ACC112 (cell line): ENCODE measurements at regions not wholly inside any gene's neighbourhood (a gene's known extent, or its start where the extent isn't known, plus 50 kb on each side); places are given as distances from the start of the nearest gene placed in this dataset.

Experiments
- H2AFZ ChIP-seq: fragments of 200-600 bp; sonication (generic); one replicate; pipeline ENCODE4 v1.6.0; 2017; ENCODE audit warnings: antibody characterized with exemption, low read length; ENCODE audit not compliant: unreplicated experiment
- H3K27ac ChIP-seq: fragments of 200-600 bp; sonication (generic); 2 replicates; pipeline ENCODE4 v1.5.1; 2014; ENCODE audit warnings: low read depth, mild to moderate bottlenecking, antibody characterized with exemption, low read length, moderate library complexity
- H3K27me3 ChIP-seq: fragments of 200-600 bp; sonication (generic); 2 replicates; pipeline ENCODE4 v1.6.1; 2014; ENCODE audit warnings: mild to moderate bottlenecking, antibody characterized with exemption, low read length, moderate library complexity, mixed read lengths; ENCODE audit not compliant: insufficient read depth
- H3K36me3 ChIP-seq: fragments of 200-600 bp; sonication (generic); 2 replicates; pipeline ENCODE4 v1.6.1; 2016; ENCODE audit warnings: mild to moderate bottlenecking, antibody characterized with exemption, low read length, moderate library complexity, mixed read lengths; ENCODE audit not compliant: insufficient read depth
- H3K4me1 ChIP-seq: fragments of 200-600 bp; sonication (generic); one replicate; pipeline ENCODE4 v1.6.1; 2016; ENCODE audit warnings: low read length, mixed read lengths; ENCODE audit not compliant: insufficient read depth, unreplicated experiment, control insufficient read depth
- H3K4me3 ChIP-seq: fragments of 200-600 bp; sonication (generic); 2 replicates; pipeline ENCODE4 v1.5.1; 2014; ENCODE audit warnings: mild to moderate bottlenecking, low read depth, low read length
- H3K79me2 ChIP-seq: fragments of 200-600 bp; sonication (generic); one replicate; pipeline ENCODE4 v1.6.0; 2016; ENCODE audit warnings: low read length; ENCODE audit not compliant: control insufficient read depth, unreplicated experiment, insufficient read depth

DNA sequence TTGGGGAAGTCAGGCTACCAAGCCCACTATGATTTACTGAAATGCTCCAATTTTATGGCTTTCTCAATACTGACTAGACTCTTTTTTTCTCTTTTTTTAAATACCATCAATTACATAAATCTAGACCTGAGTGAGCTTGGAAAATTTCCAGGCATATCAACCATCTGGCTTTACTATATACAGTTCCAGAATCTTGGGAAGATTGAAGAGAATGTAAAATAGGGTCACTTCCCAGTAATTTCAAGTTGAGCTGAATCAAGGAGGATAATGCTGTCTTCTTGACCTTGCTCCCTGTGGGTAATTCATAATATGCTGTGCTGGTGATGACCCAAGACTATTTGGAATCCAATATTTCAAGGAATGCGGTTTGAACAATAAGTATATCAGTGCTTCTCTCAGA lies 108.1 kb downstream of the MAP3K21 start:
- H3K36me3 ChIP-seq, result no peaks in the 10 kb centered on the region
- no peak overlapping the region for H3K4me3 ChIP-seq
- no peaks in the 10 kb centered on the region for H3K79me2 ChIP-seq
- H2AFZ ChIP-seq, result no peak overlapping the region
- peaks cover 42% of the 10 kb centered on the region; the same call in 1 of the 2 replicates for H3K27me3 ChIP-seq
- no peaks in the 10 kb centered on the region for H3K4me1 ChIP-seq
- no peak overlapping the region for H3K27ac ChIP-seq

DNA sequence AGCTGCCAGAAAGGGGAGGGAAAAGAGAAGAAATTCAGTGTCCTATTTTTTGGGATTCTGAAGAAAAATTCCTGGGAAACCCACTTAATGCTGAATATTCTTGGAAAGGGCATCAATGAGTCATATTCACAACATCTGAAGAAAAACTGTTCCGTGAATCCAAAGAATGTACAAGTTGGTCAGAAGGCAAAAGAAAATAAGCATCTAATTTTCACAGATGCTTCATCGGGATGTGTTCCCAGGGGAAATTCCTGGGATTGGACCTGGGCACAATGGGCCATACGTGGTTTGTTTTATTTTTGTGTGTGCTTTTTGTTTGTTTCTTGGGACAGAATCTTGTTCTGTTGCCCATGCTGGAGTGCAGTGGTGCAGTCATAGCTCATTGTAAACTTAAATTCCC lies 112.2 kb downstream of the MAP3K21 start:
- no peaks in the 10 kb centered on the region for H3K4me1 ChIP-seq
- H3K27me3 ChIP-seq, result peaks cover 33% of the 10 kb centered on the region
- no peak overlapping the region for H2AFZ ChIP-seq
- H3K4me3 ChIP-seq, result no peak overlapping the region
- H3K36me3 ChIP-seq, result no peaks in the 10 kb centered on the region
- H3K79me2 ChIP-seq, result no peaks in the 10 kb centered on the region
- H3K27ac ChIP-seq, result no peak overlapping the region

DNA sequence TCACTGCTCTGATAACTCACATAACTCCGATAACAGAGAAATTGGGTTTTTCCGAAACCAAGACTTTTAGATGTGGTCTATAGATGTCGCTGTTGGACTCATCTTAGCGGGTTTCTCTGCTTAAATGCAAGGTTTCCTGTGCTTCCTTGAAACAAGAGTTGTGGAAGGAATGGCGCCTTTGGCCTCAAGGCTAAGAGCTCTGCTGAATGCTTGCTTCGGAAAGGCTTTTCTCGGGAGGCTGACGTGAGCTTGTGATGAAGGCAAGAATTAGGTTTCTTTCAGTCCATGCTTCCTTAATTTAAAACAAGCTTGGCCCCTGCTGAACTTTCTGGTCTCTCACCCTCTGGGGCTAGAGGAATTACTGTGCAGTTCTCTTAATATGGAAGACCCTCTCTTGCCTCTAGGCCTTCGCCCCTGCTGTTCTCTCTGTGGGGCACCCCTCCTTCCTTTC lies 113.5 kb downstream of the MAP3K21 start:
- no peak overlapping the region for H2AFZ ChIP-seq
- no peaks in the 10 kb centered on the region for H3K36me3 ChIP-seq
- no peak overlapping the region for H3K27ac ChIP-seq
- H3K27me3 ChIP-seq, result peaks cover 22% of the 10 kb centered on the region
- H3K4me1 ChIP-seq, result no peaks in the 10 kb centered on the region
- no peaks in the 10 kb centered on the region for H3K79me2 ChIP-seq
- no peak overlapping the region for H3K4me3 ChIP-seq

DNA sequence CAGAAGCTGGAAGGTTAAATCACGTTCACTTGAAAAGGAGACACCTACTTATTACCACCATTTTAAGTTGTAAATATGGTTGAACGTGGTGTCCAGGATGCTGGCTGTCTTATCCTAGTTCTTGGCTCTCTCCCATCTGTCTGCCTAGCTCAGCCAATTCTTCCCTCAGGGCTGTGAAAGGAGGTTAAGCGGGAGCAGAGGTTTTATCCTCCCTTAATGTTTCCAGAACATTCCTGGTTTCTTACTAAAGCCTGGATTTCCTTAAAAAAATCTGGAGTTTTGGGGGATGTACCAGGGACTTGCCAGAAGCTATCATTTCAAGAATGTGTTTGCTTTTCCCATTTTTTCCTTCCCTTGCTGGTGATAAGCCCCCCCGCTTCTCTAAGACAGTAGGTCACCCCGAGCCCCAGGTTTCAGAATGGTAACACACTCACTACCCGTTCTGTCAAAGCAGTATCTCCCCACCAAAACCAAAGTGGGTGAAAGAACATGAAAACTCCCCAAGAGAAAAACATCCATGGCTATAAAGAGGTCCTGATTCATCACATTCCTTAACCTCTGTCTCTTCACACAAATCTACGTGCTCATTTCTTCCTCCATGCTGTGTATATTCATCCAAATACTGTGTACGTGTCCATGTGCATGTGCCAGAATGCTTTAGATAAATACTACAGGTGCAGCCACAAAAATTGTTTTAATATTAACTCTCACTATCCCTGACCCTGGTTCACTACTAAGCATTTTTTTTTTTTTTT lies 114.7 kb downstream of the MAP3K21 start:
- Histone ChIP-seq H2AFZ (no peak overlapping the region), H3K79me2 (no peaks in the 10 kb centered on the region), H3K27me3 (peaks cover 16% of the 10 kb centered on the region), H3K27ac (no peak overlapping the region), H3K4me3 (no peak overlapping the region), H3K36me3 (no peaks in the 10 kb centered on the region), H3K4me1 (no peaks in the 10 kb centered on the region)

DNA sequence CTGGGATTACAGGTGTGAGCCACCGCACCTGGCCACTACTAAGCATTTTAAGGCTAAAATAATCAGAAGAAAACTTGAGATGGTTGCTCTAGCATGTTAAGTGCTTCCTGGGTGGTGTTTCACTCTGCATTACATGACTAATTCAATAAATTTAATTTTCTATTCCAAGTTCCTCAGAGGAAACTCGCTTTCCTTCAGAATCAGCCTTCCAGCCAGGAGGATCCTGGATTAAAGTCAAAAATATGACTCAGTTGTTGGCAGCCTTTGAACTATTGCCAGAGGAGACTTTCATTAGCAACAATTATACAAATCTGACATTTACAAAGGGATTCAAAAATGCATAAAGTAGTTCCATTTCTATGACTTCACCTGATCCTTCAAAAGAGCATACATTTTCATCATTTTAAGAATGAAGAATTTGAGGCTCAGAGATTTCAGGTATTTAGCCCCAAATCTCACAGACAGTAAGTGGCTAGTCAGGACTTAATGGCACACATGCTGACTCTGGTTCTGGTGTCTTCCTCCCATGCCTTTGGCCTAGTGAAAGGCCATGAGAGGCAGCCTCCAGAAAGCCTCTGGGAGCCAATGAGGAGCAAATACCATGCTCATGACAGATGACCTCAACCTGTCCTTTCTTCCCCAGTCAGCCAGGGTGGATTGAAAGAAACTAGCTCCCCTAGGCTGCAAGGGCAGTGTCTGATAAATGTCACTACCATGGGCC lies 115.7 kb downstream of the MAP3K21 start:
- H3K27ac ChIP-seq, result no peak overlapping the region
- H3K27me3 ChIP-seq, result peaks cover 16% of the 10 kb centered on the region
- H3K36me3 ChIP-seq, result no peaks in the 10 kb centered on the region
- no peaks in the 10 kb centered on the region for H3K79me2 ChIP-seq
- H2AFZ ChIP-seq, result no peak overlapping the region
- H3K4me3 ChIP-seq, result no peak overlapping the region
- H3K4me1 ChIP-seq, result no peaks in the 10 kb centered on the region

DNA sequence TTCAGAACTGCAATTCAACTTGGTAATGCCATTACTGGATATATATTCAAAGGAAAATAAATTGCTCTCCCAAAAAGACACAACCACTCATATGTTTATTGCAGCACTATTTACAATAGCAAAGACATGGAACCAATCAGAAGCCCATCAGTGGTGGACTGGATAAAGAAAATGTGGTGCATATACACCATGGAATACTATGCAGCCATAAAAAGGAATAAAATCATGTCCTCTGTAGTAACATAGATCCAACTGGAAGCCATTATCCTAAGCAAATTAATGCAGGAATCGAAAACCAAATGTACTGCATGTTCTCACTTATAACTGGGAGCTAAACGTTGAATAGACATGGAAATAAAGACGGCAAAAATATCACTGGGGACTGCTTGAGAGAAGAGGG lies 117.0 kb downstream of the MAP3K21 start:
- Histone ChIP-seq H3K27me3 (peaks cover 8% of the 10 kb centered on the region), H3K79me2 (no peaks in the 10 kb centered on the region), H2AFZ (no peak overlapping the region), H3K4me3 (no peak overlapping the region), H3K4me1 (no peaks in the 10 kb centered on the region), H3K36me3 (no peaks in the 10 kb centered on the region), H3K27ac (no peak overlapping the region)

DNA sequence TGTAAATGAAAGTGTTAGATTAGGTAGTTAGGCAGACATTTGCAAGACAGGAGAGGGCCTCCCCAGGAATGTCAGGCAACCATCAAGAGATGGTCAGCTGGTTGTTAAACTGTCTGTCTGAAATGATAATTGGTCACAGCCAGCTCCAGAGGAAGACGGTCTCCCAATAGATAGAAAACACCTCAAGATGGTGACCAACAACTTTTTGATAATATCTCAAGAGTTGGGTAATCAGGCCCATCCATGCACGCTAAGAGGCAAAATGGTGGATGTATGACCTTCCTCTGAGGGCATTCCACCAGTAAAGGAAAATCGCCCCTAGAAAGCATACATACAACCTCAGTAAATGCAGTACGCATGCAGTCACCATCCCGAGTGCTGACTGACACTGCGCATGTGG lies 118.2 kb downstream of the MAP3K21 start:
- Histone ChIP-seq H3K27me3 (peaks cover 8% of the 10 kb centered on the region), H3K4me3 (no peak overlapping the region), H3K4me1 (no peaks in the 10 kb centered on the region), H2AFZ (no peak overlapping the region), H3K79me2 (no peaks in the 10 kb centered on the region), H3K27ac (no peak overlapping the region), H3K36me3 (no peaks in the 10 kb centered on the region)

DNA sequence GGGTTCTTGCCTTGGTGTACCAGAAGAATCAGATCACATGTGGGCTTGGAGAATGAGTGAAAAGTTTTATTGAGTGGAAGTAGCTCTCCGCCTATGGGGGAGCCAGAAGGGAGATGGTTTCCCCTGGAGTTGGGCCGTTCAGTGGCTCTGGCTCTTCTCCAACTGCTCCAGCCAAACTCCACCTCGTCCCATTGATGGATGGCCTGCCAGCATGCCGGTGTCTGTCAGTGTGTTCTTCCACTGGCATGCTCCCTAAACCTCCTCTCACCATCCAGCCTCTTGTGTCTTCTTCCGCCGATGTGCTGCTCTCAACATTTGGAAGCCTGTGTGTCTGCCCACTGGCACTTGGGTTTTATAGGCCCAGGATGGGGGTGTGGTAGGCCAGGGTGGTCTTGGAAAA lies 119.4 kb downstream of the MAP3K21 start:
- Histone ChIP-seq H2AFZ (no peak overlapping the region), H3K79me2 (no peaks in the 10 kb centered on the region), H3K4me1 (no peaks in the 10 kb centered on the region), H3K27ac (no peak overlapping the region), H3K27me3 (peaks cover under 1% of the 10 kb centered on the region; the same call in 1 of the 2 replicates), H3K4me3 (no peak overlapping the region), H3K36me3 (no peaks in the 10 kb centered on the region)

DNA sequence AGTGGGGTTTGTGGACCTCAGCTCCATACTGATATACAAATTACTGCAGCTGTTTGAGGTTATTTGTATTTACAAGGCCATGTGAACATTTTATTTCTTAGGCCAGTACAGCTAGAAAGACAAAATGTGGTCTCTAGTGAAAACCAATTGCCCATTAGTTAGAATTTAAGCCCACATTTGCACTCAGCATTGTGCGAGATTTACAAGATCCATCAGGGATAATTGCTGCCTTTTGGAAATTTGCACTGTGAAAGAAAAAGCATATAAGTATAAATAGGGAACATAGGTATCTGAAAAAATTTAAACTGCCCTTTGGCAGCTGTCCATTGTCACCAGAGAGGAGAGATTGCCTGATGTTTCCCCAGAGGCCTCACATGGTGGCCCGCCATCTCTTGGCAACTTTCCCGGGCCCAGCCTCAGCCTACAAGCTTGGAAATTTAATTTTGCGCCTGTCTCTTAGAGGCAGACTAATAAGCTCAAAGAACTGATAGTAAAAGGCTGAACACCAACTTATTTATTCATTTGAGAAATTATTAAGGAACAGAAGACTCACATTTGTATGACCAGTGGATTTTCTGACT lies 120.7 kb downstream of the MAP3K21 start:
- 0 out of 2 replicates have a peak, but pooled peaks cover 3% of the 10 kb centered on the region for H3K27me3 ChIP-seq
- H2AFZ ChIP-seq, result no peak overlapping the region

DNA sequence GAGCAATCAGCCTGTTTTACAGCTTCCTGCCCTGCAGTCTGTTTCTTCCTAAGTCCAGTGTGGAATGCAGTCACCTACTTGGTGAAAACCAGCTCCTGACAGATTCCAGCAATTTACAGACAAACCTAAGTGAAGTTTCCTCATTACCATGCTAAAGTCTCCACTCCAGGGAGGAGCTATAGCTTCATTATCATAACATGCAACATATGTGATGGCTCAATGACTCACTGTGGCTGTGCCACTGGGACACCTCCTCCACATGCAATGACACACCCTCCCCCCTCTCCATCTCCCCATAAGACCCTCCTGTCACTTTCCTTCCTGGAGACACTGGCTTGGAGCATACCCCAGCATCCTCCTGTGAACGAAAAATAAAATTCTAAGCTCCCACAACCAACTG lies 125.2 kb downstream of the MAP3K21 start:
- no peaks in the 10 kb centered on the region for H3K4me1 ChIP-seq
- no peak overlapping the region for H2AFZ ChIP-seq
- 0 out of 2 replicates have a peak, but pooled peaks cover 3% of the 10 kb centered on the region for H3K27me3 ChIP-seq
- H3K79me2 ChIP-seq, result no peaks in the 10 kb centered on the region
- no peak overlapping the region for H3K27ac ChIP-seq
- H3K36me3 ChIP-seq, result no peaks in the 10 kb centered on the region
- no peak overlapping the region for H3K4me3 ChIP-seq

More for the DNA sequence above, 120.7 kb downstream of the MAP3K21 start:
- no peaks in the 10 kb centered on the region for H3K79me2 ChIP-seq
- no peak overlapping the region for H3K4me3 ChIP-seq
- no peaks in the 10 kb centered on the region for H3K36me3 ChIP-seq
- no peaks in the 10 kb centered on the region for H3K4me1 ChIP-seq
- H3K27ac ChIP-seq, result no peak overlapping the region
